Keratinocyte (primary cell): ENCODE measurements at regions not wholly inside any gene's neighbourhood (a gene's known extent, or its start where the extent isn't known, plus 50 kb on each side); places are given as distances from the start of the nearest gene placed in this dataset.

ENCODE experiments used
- EZH2 ChIP-seq: IDR thresholded peaks from one replicate; pipeline ENCODE4 v1.6.1; 2012; ENCODE audit warnings: inconsistent platforms, mild to moderate bottlenecking, low read length, moderate library complexity
- TF ChIP-seq, protein P1 (sequence below), 3 experiments: IDR thresholded peaks in 1 of 3; conservative IDR thresholded peaks in 1 of 3; optimal IDR thresholded peaks in 1 of 3; 2 replicates in 2 of 3; 3 replicates in 1 of 3; pipeline versions ENCODE3 to v1.5.1; 2011; ENCODE audit warnings: low read length in 3 of 3, mild to moderate bottlenecking in 3 of 3, moderate library complexity in 2 of 3, control low read depth in 1 of 3, inconsistent platforms in 1 of 3; ENCODE audit not compliant: insufficient read depth in 2 of 3; ENCODE audit errors: extremely low read depth in 1 of 3

- no peak for TF ChIP-seq EZH2
- TF ChIP-seq, protein P1, sequence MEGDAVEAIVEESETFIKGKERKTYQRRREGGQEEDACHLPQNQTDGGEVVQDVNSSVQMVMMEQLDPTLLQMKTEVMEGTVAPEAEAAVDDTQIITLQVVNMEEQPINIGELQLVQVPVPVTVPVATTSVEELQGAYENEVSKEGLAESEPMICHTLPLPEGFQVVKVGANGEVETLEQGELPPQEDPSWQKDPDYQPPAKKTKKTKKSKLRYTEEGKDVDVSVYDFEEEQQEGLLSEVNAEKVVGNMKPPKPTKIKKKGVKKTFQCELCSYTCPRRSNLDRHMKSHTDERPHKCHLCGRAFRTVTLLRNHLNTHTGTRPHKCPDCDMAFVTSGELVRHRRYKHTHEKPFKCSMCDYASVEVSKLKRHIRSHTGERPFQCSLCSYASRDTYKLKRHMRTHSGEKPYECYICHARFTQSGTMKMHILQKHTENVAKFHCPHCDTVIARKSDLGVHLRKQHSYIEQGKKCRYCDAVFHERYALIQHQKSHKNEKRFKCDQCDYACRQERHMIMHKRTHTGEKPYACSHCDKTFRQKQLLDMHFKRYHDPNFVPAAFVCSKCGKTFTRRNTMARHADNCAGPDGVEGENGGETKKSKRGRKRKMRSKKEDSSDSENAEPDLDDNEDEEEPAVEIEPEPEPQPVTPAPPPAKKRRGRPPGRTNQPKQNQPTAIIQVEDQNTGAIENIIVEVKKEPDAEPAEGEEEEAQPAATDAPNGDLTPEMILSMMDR (optimal IDR thresholded peaks at IDR 0.05 in 1 of 3, IDR thresholded peaks at IDR 0.05 in 1 of 3, conservative IDR thresholded peaks at IDR 0.05 in 1 of 3; ENCODE audit: extremely low read depth in 1 of 3, insufficient read depth in 2 of 3, low read length in 3 of 3), result no peak
Measured at GRCh38 chr9:79176014-79176697, 395.6 kb upstream of the TLE4 start.
